ENCODE measurements at regions not wholly inside any gene's neighbourhood (a gene's known extent, or its start where the extent isn't known, plus 50 kb on each side); places are given as distances from the start of the nearest gene placed in this dataset.

DNA sequence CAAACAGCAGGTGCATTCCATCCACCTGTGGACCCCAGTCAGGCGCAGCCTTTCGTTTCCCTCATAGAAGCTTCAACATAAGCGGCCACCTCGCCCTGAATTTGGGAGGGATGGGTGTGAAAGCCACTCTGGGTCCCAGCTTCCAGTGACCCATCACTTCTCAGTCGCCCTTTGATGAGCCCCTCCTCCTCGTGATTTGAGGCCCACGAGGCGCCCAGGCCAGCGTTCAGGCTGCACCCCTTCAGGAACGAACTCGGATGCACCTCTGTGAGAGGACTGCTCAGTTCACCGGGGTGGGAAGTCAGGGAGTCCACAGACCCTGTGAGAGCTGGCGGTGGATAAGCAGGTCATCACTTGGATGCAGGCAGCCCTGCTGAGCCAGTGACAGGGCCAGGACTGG is 1118.2 kb downstream of the BRD1 start:
- no peak for TF ChIP-seq POLR2A (IDR thresholded peaks at IDR 0.05)
- TF ChIP-seq CTCF (IDR thresholded peaks at IDR 0.05) = no peak

All from heart left ventricle (tissue), 13 donors.